Right atrium auricular region (tissue), 2 donors: ENCODE measurements at regions not wholly inside any gene's neighbourhood (a gene's known extent, or its start where the extent isn't known, plus 50 kb on each side); places are given as distances from the start of the nearest gene placed in this dataset.

ENCODE experiments used
- DNase-seq: peaks from one replicate; pipeline ENCODE4 v3.0.0-alpha.2; 2019; ENCODE audit warnings: low spot score
- H3K27ac ChIP-seq, 2 donors: fragments of 200-600 bp; sonication (generic); 1 replicate in 1 of 2; 2 replicates in 1 of 2; pipeline ENCODE4 v1.5.1; 2016 to 2019
- H3K27me3 ChIP-seq, 2 donors: fragments of 200-600 bp; sonication (generic); one replicate each; pipeline versions ENCODE4 v1.5.1 to v1.6.0; 2017 to 2019
- H3K36me3 ChIP-seq: fragments of 200-600 bp; sonication (generic); one replicate; pipeline ENCODE4 v1.5.1; 2016
- H3K4me1 ChIP-seq, 2 donors: fragments of 200-600 bp; sonication (generic); one replicate each; pipeline versions ENCODE4 v1.5.1 to v1.6.0; 2017 to 2019
- H3K4me3 ChIP-seq, 2 donors: fragments of 200-600 bp; sonication (generic); 1 replicate in 1 of 2; 2 replicates in 1 of 2; pipeline ENCODE4 v1.5.1; 2017 to 2019; ENCODE audit warnings: mild to moderate bottlenecking in 1 of 2, moderate library complexity in 1 of 2
- H3K9me3 ChIP-seq, 2 donors: fragments of 200-600 bp; sonication (generic); one replicate each; pipeline ENCODE4 v1.5.1; 2019
- CTCF ChIP-seq, 2 donors: fragments of 200-600 bp; sonication (generic); IDR thresholded peaks; one replicate each; pipeline ENCODE4 v1.5.1; 2019; ENCODE audit warnings: antibody characterized with exemption in 2 of 2

GRCh38 chr1:196088541-196088940 lies 519.7 kb downstream of the KCNT2 start:
- Histone ChIP-seq H3K9me3 (no peaks in the 10 kb centered on the region), H3K4me3 (no peak overlapping the region)

GRCh38 chr1:196078691-196079090 lies 529.5 kb downstream of the KCNT2 start:
- TF ChIP-seq CTCF (IDR thresholded peaks at IDR 0.05), result no peak
- H3K27ac ChIP-seq, result no peak overlapping the region
- no peaks in the 10 kb centered on the region for H3K27me3 ChIP-seq
- H3K36me3 ChIP-seq, result no peaks in the 10 kb centered on the region
- no peak for DNase-seq
- H3K9me3 ChIP-seq, result no peaks in the 10 kb centered on the region
- no peaks in the 10 kb centered on the region for H3K4me1 ChIP-seq
- H3K4me3 ChIP-seq, result no peak overlapping the region

More at GRCh38 chr1:196088541-196088940, 519.7 kb downstream of the KCNT2 start:
- H3K4me1 ChIP-seq, result no peaks in the 10 kb centered on the region
- DNase-seq, result no peak
- H3K27ac ChIP-seq, result no peak overlapping the region
- no peaks in the 10 kb centered on the region for H3K36me3 ChIP-seq
- TF ChIP-seq CTCF (IDR thresholded peaks at IDR 0.05), result no peak
- no peaks in the 10 kb centered on the region for H3K27me3 ChIP-seq

GRCh38 chr1:196075621-196076020 lies 532.6 kb downstream of the KCNT2 start:
- no peak for DNase-seq
- Histone ChIP-seq H3K36me3 (no peaks in the 10 kb centered on the region), H3K4me3 (no peak overlapping the region), H3K27me3 (no peaks in the 10 kb centered on the region), H3K9me3 (no peaks in the 10 kb centered on the region), H3K27ac (no peak overlapping the region), H3K4me1 (no peaks in the 10 kb centered on the region)
- TF ChIP-seq CTCF (IDR thresholded peaks at IDR 0.05), result no peak

GRCh38 chr1:196074182-196074581 lies 534.1 kb downstream of the KCNT2 start:
- no peak overlapping the region for H3K27ac ChIP-seq
- no peak for TF ChIP-seq CTCF (IDR thresholded peaks at IDR 0.05)
- no peaks in the 10 kb centered on the region for H3K27me3 ChIP-seq
- no peaks in the 10 kb centered on the region for H3K9me3 ChIP-seq
- no peak overlapping the region for H3K4me3 ChIP-seq
- H3K4me1 ChIP-seq, result no peaks in the 10 kb centered on the region
- DNase-seq, result no peak
- no peaks in the 10 kb centered on the region for H3K36me3 ChIP-seq

- no peak overlapping the region for H3K27ac ChIP-seq
- TF ChIP-seq CTCF (IDR thresholded peaks at IDR 0.05), result no peak
- H3K36me3 ChIP-seq, result no peaks in the 10 kb centered on the region
- H3K4me3 ChIP-seq, result no peak overlapping the region
- no peaks in the 10 kb centered on the region for H3K9me3 ChIP-seq
- no peaks in the 10 kb centered on the region for H3K4me1 ChIP-seq
- no peaks in the 10 kb centered on the region for H3K27me3 ChIP-seq
- DNase-seq, result no peak
Observed at GRCh38 chr1:196071447-196071846, 536.8 kb downstream of the KCNT2 start.

- Histone ChIP-seq H3K4me3 (no peak overlapping the region), H3K36me3 (no peaks in the 10 kb centered on the region), H3K9me3 (no peaks in the 10 kb centered on the region), H3K27ac (no peak overlapping the region), H3K4me1 (no peaks in the 10 kb centered on the region), H3K27me3 (no peaks in the 10 kb centered on the region)
- DNase-seq, result no peak
- no peak for TF ChIP-seq CTCF (IDR thresholded peaks at IDR 0.05)
Observed at GRCh38 chr1:196070940-196071339, 537.3 kb downstream of the KCNT2 start.
